ENCODE measurements at regions not wholly inside any gene's neighbourhood (a gene's known extent, or its start where the extent isn't known, plus 50 kb on each side); places are given as distances from the start of the nearest gene placed in this dataset.

GRCh38 chr11:92827132-92827531 is 142.3 kb upstream of the MTNR1B start (continued):
- TF ChIP-seq HDAC2 (IDR thresholded peaks at IDR 0.05; ENCODE audit: borderline replicate concordance in 1 of 2, low read depth in 2 of 2, low read length in 2 of 2) (no peak), SIRT6 (IDR thresholded peaks at IDR 0.05; ENCODE audit: low read length) (no peak), CTCF (IDR thresholded peaks at IDR 0.05; ENCODE audit: control extremely low read depth in 1 of 3, insufficient read depth in 1 of 3, low read depth in 1 of 3, low read length in 3 of 3) (no peak), POLR2A (IDR thresholded peaks at IDR 0.05; ENCODE audit: control extremely low read depth in 1 of 2, low read depth in 2 of 2, low read length in 2 of 2) (no peak)
